GM23248 (cell line): ENCODE measurements at regions not wholly inside any gene's neighbourhood (a gene's known extent, or its start where the extent isn't known, plus 50 kb on each side); places are given as distances from the start of the nearest gene placed in this dataset.

Experiments used
- DNase-seq: peaks from one replicate; pipeline ENCODE4 v3.0.0-alpha.2; 2015
- H2AFZ ChIP-seq: fragments of 200-600 bp; sonication (generic); 2 replicates; pipeline ENCODE4 v1.6.1; 2016; ENCODE audit warnings: antibody characterized with exemption
- H3F3A ChIP-seq: fragments of 200-600 bp; sonication (generic); 2 replicates; pipeline ENCODE4 v1.6.1; 2016; ENCODE audit warnings: mild to moderate bottlenecking, antibody characterized with exemption, mixed run types; ENCODE audit not compliant: insufficient read depth
- H3K27ac ChIP-seq: fragments of 200-600 bp; sonication (generic); 2 replicates; pipeline ENCODE4 v1.5.1; 2016; ENCODE audit warnings: mild to moderate bottlenecking
- H3K27me3 ChIP-seq: fragments of 200-600 bp; sonication (generic); replicated peaks from 2 replicates; pipeline ENCODE4 v1.6.1; 2016; ENCODE audit warnings: mild to moderate bottlenecking; ENCODE audit not compliant: insufficient read depth
- H3K36me3 ChIP-seq: fragments of 200-600 bp; sonication (generic); 2 replicates; pipeline ENCODE4 v1.6.1; 2016; ENCODE audit warnings: low read depth, mild to moderate bottlenecking
- H3K4me1 ChIP-seq: fragments of 200-600 bp; sonication (generic); 2 replicates; pipeline ENCODE4 v1.6.1; 2016; ENCODE audit warnings: mild to moderate bottlenecking; ENCODE audit not compliant: insufficient read depth
- H3K4me2 ChIP-seq: fragments of 200-600 bp; sonication (generic); one replicate; pipeline ENCODE4 v1.6.1; 2016; ENCODE audit warnings: mild to moderate bottlenecking; ENCODE audit not compliant: unreplicated experiment
- H3K4me3 ChIP-seq: fragments of 200-600 bp; sonication (generic); 2 replicates; pipeline ENCODE4 v1.5.1; 2016; ENCODE audit warnings: mild to moderate bottlenecking
- H3K79me2 ChIP-seq: fragments of 200-600 bp; sonication (generic); 2 replicates; pipeline ENCODE4 v1.6.1; 2016; ENCODE audit warnings: mild to moderate bottlenecking; ENCODE audit not compliant: insufficient read depth
- H3K9ac ChIP-seq: fragments of 200-600 bp; sonication (generic); 2 replicates; pipeline ENCODE4 v1.6.1; 2016; ENCODE audit warnings: mild to moderate bottlenecking
- H3K9me2 ChIP-seq: fragments of 200-600 bp; sonication (generic); 2 replicates; pipeline ENCODE4 v1.6.1; 2016; ENCODE audit warnings: mixed run types, mild to moderate bottlenecking, moderate library complexity; ENCODE audit not compliant: insufficient read depth
- H3K9me3 ChIP-seq: fragments of 200-600 bp; sonication (generic); one replicate; pipeline ENCODE4 v1.6.1; 2017; ENCODE audit warnings: low read depth
- H4K20me1 ChIP-seq: fragments of 200-600 bp; sonication (generic); 2 replicates; pipeline ENCODE4 v1.6.0; 2016; ENCODE audit not compliant: insufficient read depth
- EZH2 ChIP-seq: fragments of 200-600 bp; sonication (generic); IDR thresholded peaks from 2 replicates; pipeline ENCODE4 v1.6.1; 2018; ENCODE audit warnings: antibody characterized with exemption, mild to moderate bottlenecking; ENCODE audit not compliant: insufficient read depth, poor library complexity, severe bottlenecking
- EZH2phosphoT487 ChIP-seq: fragments of 200-600 bp; sonication (generic); IDR thresholded peaks from 2 replicates; pipeline ENCODE4 v1.6.1; 2018; ENCODE audit warnings: antibody characterized with exemption, moderate library complexity, mild to moderate bottlenecking, low read depth; ENCODE audit not compliant: insufficient read depth
- WGBS, 2 experiments: methylation state at CpG; one replicate each; pipeline ENCODE4 v1.1.6; 2015 to 2017; ENCODE audit warnings: low lambda C conversion rate in 2 of 2, low coverage in 1 of 2; ENCODE audit errors: missing lambda C conversion rate in 2 of 2; 5-methylcytosine and 5-hydroxymethylcytosine counted together
- in situ Hi-C: fragments of 300-500 bp; cut with MboI; formaldehyde crosslinking; loops from 2 replicates; pipeline ENCODE4 v1.15.0; 2020

GRCh38 chr18:75829091-75829490, 401.6 kb upstream of the SMIM21 start:
- Histone ChIP-seq H4K20me1 (no peaks in the 10 kb centered on the region), H3K4me3 (no peak overlapping the region), H2AFZ (no peak overlapping the region), H3K9ac (no peak overlapping the region), H3K4me1 (no peaks in the 10 kb centered on the region), H3K79me2 (no peaks in the 10 kb centered on the region), H3K9me2 (no peaks in the 10 kb centered on the region), H3K4me2 (no peak overlapping the region), H3K36me3 (no peaks in the 10 kb centered on the region), H3K27me3 (no peaks in the 10 kb centered on the region), H3F3A (no peaks in the 10 kb centered on the region), H3K9me3 (no peaks in the 10 kb centered on the region), H3K27ac (no peak overlapping the region)
- TF ChIP-seq EZH2 (no peak), EZH2phosphoT487 (no peak)
- DNase-seq, result no peak
- 3 to 5% methylated on average over 4 of the region's 4 CpGs for WGBS, 2 experiments
- in situ Hi-C loops, result no loop called here

GRCh38 chr18:75828379-75828778, 400.9 kb upstream of the SMIM21 start:
- no peaks in the 10 kb centered on the region for H3F3A ChIP-seq
- H3K27me3 ChIP-seq, result no peaks in the 10 kb centered on the region
- no peak overlapping the region for H2AFZ ChIP-seq
- DNase-seq, result no peak
- H3K36me3 ChIP-seq, result no peaks in the 10 kb centered on the region
- H3K4me2 ChIP-seq, result no peak overlapping the region
- H3K9me2 ChIP-seq, result no peaks in the 10 kb centered on the region
- H3K4me1 ChIP-seq, result no peaks in the 10 kb centered on the region
- H3K9me3 ChIP-seq, result no peaks in the 10 kb centered on the region
- no peak overlapping the region for H3K4me3 ChIP-seq
- H3K79me2 ChIP-seq, result no peaks in the 10 kb centered on the region
- H3K9ac ChIP-seq, result no peak overlapping the region
- H4K20me1 ChIP-seq, result no peaks in the 10 kb centered on the region
- in situ Hi-C loops, result no loop called here
- no peak for TF ChIP-seq EZH2phosphoT487
- 8 to 10% methylated on average over 4 of the region's 4 CpGs for WGBS, 2 experiments
- no peak overlapping the region for H3K27ac ChIP-seq

GRCh38 chr18:75827751-75828287, 400.3 kb upstream of the SMIM21 start:
- Histone ChIP-seq H3K4me1 (no peaks in the 10 kb centered on the region), H3K9ac (no peak overlapping the region), H3K27ac (no peak overlapping the region), H4K20me1 (no peaks in the 10 kb centered on the region), H3K79me2 (no peaks in the 10 kb centered on the region), H3K9me2 (no peaks in the 10 kb centered on the region), H2AFZ (no peak overlapping the region), H3K9me3 (no peaks in the 10 kb centered on the region), H3K4me2 (no peak overlapping the region), H3K4me3 (no peak overlapping the region), H3K36me3 (no peaks in the 10 kb centered on the region), H3K27me3 (no peaks in the 10 kb centered on the region), H3F3A (no peaks in the 10 kb centered on the region)
- 10% methylated on average over 7 of the region's 7 CpGs for WGBS, 2 experiments
- no peak for DNase-seq
- in situ Hi-C loops, result no loop called here
- no peak for TF ChIP-seq EZH2
- no peak for TF ChIP-seq EZH2phosphoT487

DNA sequence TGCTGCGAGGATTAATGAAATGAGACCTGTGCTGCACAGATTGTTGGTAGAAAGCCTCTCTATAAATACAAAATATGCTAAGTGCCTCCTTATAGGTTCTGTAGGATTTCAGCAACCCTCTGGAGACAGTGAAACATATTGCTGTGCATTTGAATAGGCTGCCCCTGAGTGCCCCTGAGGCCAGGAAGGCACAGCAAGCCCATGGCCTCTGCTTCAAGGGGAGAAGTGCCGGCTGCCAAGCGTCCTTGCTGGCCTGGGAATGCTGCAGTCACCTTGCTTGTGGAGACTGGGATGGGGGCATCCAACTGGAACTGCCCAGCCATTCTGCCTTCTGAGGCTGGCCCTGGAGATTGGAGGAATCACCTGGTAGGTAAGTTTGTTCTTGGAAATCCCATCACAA, 397.2 kb upstream of the SMIM21 start:
- Histone ChIP-seq H3K4me3 (no peak overlapping the region), H3K4me1 (no peaks in the 10 kb centered on the region), H3F3A (no peaks in the 10 kb centered on the region), H3K79me2 (no peaks in the 10 kb centered on the region), H3K9ac (no peak overlapping the region), H4K20me1 (no peaks in the 10 kb centered on the region), H3K27ac (no peak overlapping the region), H3K4me2 (no peak overlapping the region), H3K9me3 (no peaks in the 10 kb centered on the region), H3K9me2 (no peaks in the 10 kb centered on the region), H2AFZ (no peak overlapping the region), H3K27me3 (no peaks in the 10 kb centered on the region), H3K36me3 (no peaks in the 10 kb centered on the region)
- WGBS, 2 experiments, result 42 to 54% methylated on average over 3 of the region's 3 CpGs
- DNase-seq, result no peak
- in situ Hi-C loops, result no loop called here
- TF ChIP-seq EZH2 (no peak), EZH2phosphoT487 (no peak)

GRCh38 chr18:75823471-75823870, 396.0 kb upstream of the SMIM21 start:
- no peak for DNase-seq

More at GRCh38 chr18:75823471-75823870, 396.0 kb upstream of the SMIM21 start:
- in situ Hi-C loops, result no loop called here
- H3K4me1 ChIP-seq, result no peaks in the 10 kb centered on the region
- H3K4me2 ChIP-seq, result no peak overlapping the region
- H2AFZ ChIP-seq, result no peak overlapping the region
- no peaks in the 10 kb centered on the region for H4K20me1 ChIP-seq
- H3K9me3 ChIP-seq, result no peaks in the 10 kb centered on the region
- no peaks in the 10 kb centered on the region for H3K27me3 ChIP-seq
- no peak overlapping the region for H3K9ac ChIP-seq
- WGBS, 2 experiments, result 3 to 5% methylated on average over 2 of the region's 2 CpGs
- H3F3A ChIP-seq, result no peaks in the 10 kb centered on the region
- H3K4me3 ChIP-seq, result no peak overlapping the region
- H3K36me3 ChIP-seq, result no peaks in the 10 kb centered on the region
- no peak overlapping the region for H3K27ac ChIP-seq
- TF ChIP-seq EZH2phosphoT487 (no peak), EZH2 (no peak)
- no peaks in the 10 kb centered on the region for H3K79me2 ChIP-seq
- H3K9me2 ChIP-seq, result no peaks in the 10 kb centered on the region
